Tibial nerve (tissue), 4 donors: ENCODE measurements at regions not wholly inside any gene's neighbourhood (a gene's known extent, or its start where the extent isn't known, plus 50 kb on each side); places are given as distances from the start of the nearest gene placed in this dataset.

Source experiments
- DNase-seq, 2 donors: peaks; one replicate each; pipeline ENCODE4 v3.0.0-alpha.2; 2019; ENCODE audit warnings: low spot score in 2 of 2
- H3K27ac ChIP-seq, 4 donors: fragments of 200-600 bp; sonication (generic) in 3 of 4; one replicate each; pipeline ENCODE4 v1.5.1; 2017 to 2019; ENCODE audit warnings: mild to moderate bottlenecking in 1 of 4
- H3K27me3 ChIP-seq, 2 donors: fragments of 200-600 bp; sonication (generic) in 1 of 2; one replicate each; pipeline versions ENCODE4 v1.5.1 to v1.6.0; 2017 to 2019
- H3K36me3 ChIP-seq, 3 donors: fragments of 200-600 bp; sonication (generic); one replicate each; pipeline ENCODE4 v1.5.1; 2018 to 2019
- H3K4me1 ChIP-seq, 4 donors: fragments of 200-600 bp; sonication (generic) in 3 of 4; one replicate each; pipeline ENCODE4 v1.5.1; 2017 to 2019
- H3K4me3 ChIP-seq, 4 donors: fragments of 200-600 bp; sonication (generic) in 3 of 4; one replicate each; pipeline ENCODE4 v1.5.1; 2017 to 2019; ENCODE audit warnings: mild to moderate bottlenecking in 1 of 4, moderate library complexity in 1 of 4
- H3K9me3 ChIP-seq, 4 donors: fragments of 200-600 bp; sonication (generic) in 3 of 4; one replicate each; pipeline ENCODE4 v1.5.1; 2017 to 2019
- CTCF ChIP-seq, 5 experiments: fragments of 200-600 bp in 3 of 5; fragments of 450-650 bp in 2 of 5; sonication (generic) in 3 of 5; IDR thresholded peaks; one replicate each; pipeline ENCODE4 v1.5.1; 2016 to 2019; ENCODE audit warnings: antibody characterized with exemption in 5 of 5, mild to moderate bottlenecking in 3 of 5, moderate library complexity in 2 of 5
- EP300 ChIP-seq, 2 donors: sonication (generic); formaldehyde crosslinking; IDR thresholded peaks; one replicate each; pipeline ENCODE4 v1.6.1; 2017; ENCODE audit warnings: antibody characterized with exemption in 2 of 2, mild to moderate bottlenecking in 1 of 2
- POLR2A ChIP-seq, 2 donors: fragments of 450-650 bp; IDR thresholded peaks; one replicate each; pipeline ENCODE4 v1.6.1; 2017; ENCODE audit warnings: antibody characterized with exemption in 2 of 2, mild to moderate bottlenecking in 2 of 2, moderate library complexity in 2 of 2
- WGBS, 2 donors: methylation state at CpG; one replicate each; pipeline ENCODE4 v1.1.5; 2018; 5-methylcytosine and 5-hydroxymethylcytosine counted together

GRCh38 chr14:71497645-71498086 is 434.6 kb upstream of the RGS6 start:
- peaks cover 0 to 4% (median 0%) of the 10 kb centered on the region in 4 donors for H3K9me3 ChIP-seq
- 56 to 60% methylated on average over 2 of the region's 2 CpGs for WGBS, 2 donors
- H3K4me3 ChIP-seq = no peak overlapping the region
- no peaks in the 10 kb centered on the region for H3K27me3 ChIP-seq
- H3K36me3 ChIP-seq = no peaks in the 10 kb centered on the region
- H3K27ac ChIP-seq = no peak overlapping the region
- DNase-seq = no peak
- peaks cover 0 to 23% (median 5%) of the 10 kb centered on the region in 4 donors for H3K4me1 ChIP-seq
- TF ChIP-seq POLR2A (IDR thresholded peaks at IDR 0.05) (no peak), EP300 (IDR thresholded peaks at IDR 0.05) (no peak), CTCF (IDR thresholded peaks at IDR 0.05) (no peak)

GRCh38 chr14:71498212-71498611 is 434.0 kb upstream of the RGS6 start:
- no peak overlapping the region for H3K4me3 ChIP-seq
- TF ChIP-seq POLR2A (IDR thresholded peaks at IDR 0.05) (no peak), CTCF (IDR thresholded peaks at IDR 0.05) (no peak), EP300 (IDR thresholded peaks at IDR 0.05) (no peak)
- WGBS, 2 donors = 7 to 31% methylated on average over 1 of the region's 1 CpG
- DNase-seq = no peak
- H3K9me3 ChIP-seq = peaks cover 0 to 4% (median 0%) of the 10 kb centered on the region in 4 donors
- H3K36me3 ChIP-seq = no peaks in the 10 kb centered on the region
- no peaks in the 10 kb centered on the region for H3K27me3 ChIP-seq
- peaks cover 0 to 26% (median 5%) of the 10 kb centered on the region in 4 donors for H3K4me1 ChIP-seq
- H3K27ac ChIP-seq = no peak overlapping the region

GRCh38 chr14:71499018-71499417 is 433.2 kb upstream of the RGS6 start:
- no peak for DNase-seq
- peaks cover 0 to 4% (median 0%) of the 10 kb centered on the region in 4 donors for H3K9me3 ChIP-seq
- no peak overlapping the region for H3K27ac ChIP-seq
- H3K36me3 ChIP-seq = no peaks in the 10 kb centered on the region
- no peaks in the 10 kb centered on the region for H3K27me3 ChIP-seq
- H3K4me3 ChIP-seq = no peak overlapping the region
- peaks cover 0 to 29% (median 5%) of the 10 kb centered on the region in 4 donors for H3K4me1 ChIP-seq
- TF ChIP-seq POLR2A (IDR thresholded peaks at IDR 0.05) = no peak
- no peak for TF ChIP-seq EP300 (IDR thresholded peaks at IDR 0.05)
- no peak for TF ChIP-seq CTCF (IDR thresholded peaks at IDR 0.05)
- WGBS, 2 donors = 87 to 93% methylated on average over 3 of the region's 3 CpGs

GRCh38 chr14:71507681-71508080 is 424.5 kb upstream of the RGS6 start:
- Histone ChIP-seq H3K4me3 (no peak overlapping the region), H3K27me3 (no peaks in the 10 kb centered on the region), H3K27ac (no peak overlapping the region), H3K4me1 (peaks cover 0 to 30% (median 0%) of the 10 kb centered on the region in 4 donors), H3K9me3 (no peaks in the 10 kb centered on the region), H3K36me3 (peaks cover 0 to 1% (median 0%) of the 10 kb centered on the region in 3 donors)
- no peak for TF ChIP-seq EP300 (IDR thresholded peaks at IDR 0.05)
- TF ChIP-seq CTCF (IDR thresholded peaks at IDR 0.05) = no peak
- no peak for TF ChIP-seq POLR2A (IDR thresholded peaks at IDR 0.05)
- no peak for DNase-seq
- 88 to 91% methylated on average over 3 of the region's 3 CpGs for WGBS, 2 donors

- Histone ChIP-seq H3K36me3 (peaks cover 0 to 12% (median 0%) of the 10 kb centered on the region in 3 donors), H3K4me3 (no peak overlapping the region), H3K27ac (no peak overlapping the region), H3K9me3 (no peaks in the 10 kb centered on the region), H3K4me1 (peaks cover 0 to 20% (median 0%) of the 10 kb centered on the region in 4 donors), H3K27me3 (no peaks in the 10 kb centered on the region)
- TF ChIP-seq CTCF (IDR thresholded peaks at IDR 0.05) = no peak
- no peak for TF ChIP-seq POLR2A (IDR thresholded peaks at IDR 0.05)
- TF ChIP-seq EP300 (IDR thresholded peaks at IDR 0.05) = no peak
- 74 to 76% methylated on average over 4 of the region's 4 CpGs for WGBS, 2 donors
- DNase-seq = no peak
Measured at GRCh38 chr14:71508901-71509300, 423.3 kb upstream of the RGS6 start.
